Kidney epithelial cell (primary cell): ENCODE measurements at regions not wholly inside any gene's neighbourhood (a gene's known extent, or its start where the extent isn't known, plus 50 kb on each side); places are given as distances from the start of the nearest gene placed in this dataset.

ENCODE experiments used
- DNase-seq: peaks from one replicate; pipeline ENCODE4 v3.0.0-alpha.2; 2010; ENCODE audit warnings: low read depth
- H3K27me3 ChIP-seq: 2 replicates; pipeline ENCODE4 v1.6.0; 2011; ENCODE audit warnings: low read length; ENCODE audit not compliant: control insufficient read depth, insufficient read depth
- H3K36me3 ChIP-seq: 2 replicates; pipeline ENCODE4 v1.5.1; 2011; ENCODE audit warnings: low read length; ENCODE audit not compliant: control insufficient read depth, insufficient read depth
- H3K4me3 ChIP-seq: 2 replicates; pipeline ENCODE4 v1.5.1; 2011; ENCODE audit warnings: low read depth, mild to moderate bottlenecking, control low read depth, low read length
- TF ChIP-seq, protein P1 (sequence below): IDR thresholded peaks from 2 replicates; pipeline ENCODE4 v1.5.1; 2011; ENCODE audit warnings: mild to moderate bottlenecking, moderate library complexity, low read length, control low read depth, inconsistent platforms; ENCODE audit not compliant: insufficient read depth, poor library complexity, severe bottlenecking

DNA sequence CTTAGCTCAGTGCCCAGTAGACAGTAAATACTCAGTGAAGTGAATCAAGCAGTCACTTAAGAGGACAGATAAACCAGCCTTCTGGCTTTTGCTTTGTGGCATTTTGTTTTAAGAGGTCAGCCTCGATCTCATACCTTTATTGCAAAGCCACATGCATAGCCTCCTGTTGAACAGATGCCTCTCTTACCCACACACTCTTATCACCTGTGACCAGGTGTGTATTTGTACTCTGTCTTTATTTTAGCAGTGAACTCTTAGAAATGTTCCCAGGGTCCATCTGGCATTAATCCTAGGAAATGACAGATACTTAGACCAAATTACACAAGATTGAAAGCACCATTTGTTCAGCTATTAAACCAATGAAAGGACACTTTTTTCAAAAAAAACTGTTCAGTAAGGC, 1426.5 kb downstream of the CDH11 start:
- no peaks in the 10 kb centered on the region for H3K36me3 ChIP-seq
- H3K27me3 ChIP-seq: no peaks in the 10 kb centered on the region
- H3K4me3 ChIP-seq: no peak overlapping the region
- no peak for DNase-seq
- TF ChIP-seq, protein P1, sequence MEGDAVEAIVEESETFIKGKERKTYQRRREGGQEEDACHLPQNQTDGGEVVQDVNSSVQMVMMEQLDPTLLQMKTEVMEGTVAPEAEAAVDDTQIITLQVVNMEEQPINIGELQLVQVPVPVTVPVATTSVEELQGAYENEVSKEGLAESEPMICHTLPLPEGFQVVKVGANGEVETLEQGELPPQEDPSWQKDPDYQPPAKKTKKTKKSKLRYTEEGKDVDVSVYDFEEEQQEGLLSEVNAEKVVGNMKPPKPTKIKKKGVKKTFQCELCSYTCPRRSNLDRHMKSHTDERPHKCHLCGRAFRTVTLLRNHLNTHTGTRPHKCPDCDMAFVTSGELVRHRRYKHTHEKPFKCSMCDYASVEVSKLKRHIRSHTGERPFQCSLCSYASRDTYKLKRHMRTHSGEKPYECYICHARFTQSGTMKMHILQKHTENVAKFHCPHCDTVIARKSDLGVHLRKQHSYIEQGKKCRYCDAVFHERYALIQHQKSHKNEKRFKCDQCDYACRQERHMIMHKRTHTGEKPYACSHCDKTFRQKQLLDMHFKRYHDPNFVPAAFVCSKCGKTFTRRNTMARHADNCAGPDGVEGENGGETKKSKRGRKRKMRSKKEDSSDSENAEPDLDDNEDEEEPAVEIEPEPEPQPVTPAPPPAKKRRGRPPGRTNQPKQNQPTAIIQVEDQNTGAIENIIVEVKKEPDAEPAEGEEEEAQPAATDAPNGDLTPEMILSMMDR: no peak

DNA sequence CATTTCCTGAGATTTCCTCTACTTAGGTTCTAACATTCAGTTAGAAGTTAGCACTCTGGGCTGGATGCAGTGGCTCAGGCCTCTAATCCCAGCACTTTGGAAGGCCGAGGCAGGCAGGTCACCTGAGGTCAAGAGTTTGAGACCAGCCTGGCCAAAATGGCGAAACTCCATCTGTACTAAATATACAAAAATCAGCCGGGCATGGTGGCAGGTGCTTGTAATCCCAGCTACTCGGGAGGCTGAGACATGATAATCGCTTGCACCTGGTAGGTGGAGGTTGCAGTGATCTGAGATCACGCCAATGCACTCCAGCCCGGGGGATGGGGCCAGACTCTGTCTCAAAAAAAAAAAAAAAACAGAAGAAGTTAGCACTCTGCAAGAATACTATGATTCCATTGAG, 1430.9 kb downstream of the CDH11 start:
- TF ChIP-seq, protein P1: no peak
- H3K4me3 ChIP-seq: no peak overlapping the region
- no peaks in the 10 kb centered on the region for H3K27me3 ChIP-seq
- no peak for DNase-seq
- H3K36me3 ChIP-seq: no peaks in the 10 kb centered on the region

DNA sequence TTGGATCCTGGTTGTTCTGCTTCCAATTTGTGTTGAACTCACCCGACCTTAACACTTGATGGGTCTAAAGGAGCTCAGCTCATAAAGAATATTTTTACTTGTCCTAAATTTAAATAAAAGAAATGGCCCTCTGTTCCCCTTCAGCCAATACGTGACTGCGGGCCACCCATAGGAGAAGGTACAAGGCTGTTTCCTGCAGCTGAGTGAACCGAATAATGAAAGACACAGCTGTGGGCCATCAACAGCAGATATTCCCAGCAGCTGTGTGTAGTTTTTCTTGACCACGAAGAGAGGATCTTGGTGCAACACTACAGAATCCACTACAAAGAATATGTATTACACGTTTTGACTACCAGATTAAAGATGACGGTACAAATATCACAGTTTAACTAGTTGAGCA, 1431.6 kb downstream of the CDH11 start:
- H3K36me3 ChIP-seq: no peaks in the 10 kb centered on the region
- H3K27me3 ChIP-seq: no peaks in the 10 kb centered on the region
- H3K4me3 ChIP-seq: no peak overlapping the region
- DNase-seq: no peak
- TF ChIP-seq, protein P1: no peak

DNA sequence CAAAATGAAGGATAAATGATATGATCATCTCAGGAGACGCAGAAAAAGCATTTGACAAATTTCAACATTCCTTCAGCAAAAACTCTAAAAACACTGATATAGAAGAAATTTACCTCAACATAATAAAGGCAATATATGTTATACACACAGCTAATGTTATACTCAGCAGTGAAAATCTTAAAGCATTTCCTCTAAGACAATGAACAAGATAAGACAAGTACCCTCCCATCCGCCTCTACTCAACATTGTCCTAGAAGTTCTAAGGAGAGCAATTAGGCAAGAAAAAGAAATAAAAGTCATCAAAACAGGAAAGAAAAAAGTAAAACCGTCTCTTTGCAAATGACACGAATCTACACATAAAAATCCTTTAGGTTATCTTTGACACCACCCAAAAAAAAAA, 1432.8 kb downstream of the CDH11 start:
- DNase-seq: no peak
- Histone ChIP-seq H3K4me3 (no peak overlapping the region), H3K36me3 (no peaks in the 10 kb centered on the region), H3K27me3 (no peaks in the 10 kb centered on the region)
- TF ChIP-seq, protein P1: no peak

DNA sequence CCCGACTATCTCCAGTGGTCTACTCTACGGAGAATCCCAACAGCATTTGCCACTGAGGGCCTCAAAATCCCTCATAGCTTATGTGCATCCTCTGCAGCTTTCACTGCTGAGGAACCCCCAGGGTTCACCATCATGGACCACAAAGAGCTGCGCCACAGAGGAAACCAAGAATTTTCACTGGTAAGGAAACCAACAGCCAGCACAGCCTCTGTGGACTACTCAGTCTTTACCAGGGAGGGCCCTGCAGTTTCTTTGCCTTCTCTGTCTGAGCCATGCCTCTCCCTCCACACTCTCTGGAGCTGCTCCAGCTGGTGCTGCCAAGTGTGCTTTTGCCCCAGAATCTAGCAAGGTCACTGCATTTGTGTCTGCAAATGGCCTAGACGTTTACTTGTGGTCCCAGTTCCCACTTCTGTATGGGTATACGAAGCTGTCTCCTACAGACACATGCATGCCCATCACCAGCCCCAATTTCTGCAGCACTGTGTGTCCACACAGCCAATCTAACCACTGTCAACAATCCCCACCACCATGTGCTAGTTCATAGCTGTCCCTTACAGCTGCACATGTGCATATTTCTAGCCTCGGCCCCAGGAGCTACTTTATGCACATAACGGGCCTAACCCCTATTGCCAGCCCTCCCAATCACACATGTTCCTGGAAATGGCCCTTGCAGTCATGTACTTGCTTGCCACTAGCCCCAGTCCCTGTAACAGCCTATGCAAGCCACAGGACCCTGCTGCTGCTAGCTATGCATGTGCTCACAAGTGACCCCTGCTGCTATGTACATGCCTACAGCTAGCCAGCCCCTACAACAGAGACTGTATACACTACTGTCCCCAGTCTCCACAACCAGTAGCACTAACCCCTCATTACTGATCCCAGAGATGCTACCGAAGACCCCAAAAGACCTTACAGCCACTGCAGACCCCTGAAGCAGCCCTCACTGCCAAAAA, 1437.4 kb downstream of the CDH11 start:
- Histone ChIP-seq H3K4me3 (no peak overlapping the region), H3K27me3 (no peaks in the 10 kb centered on the region), H3K36me3 (no peaks in the 10 kb centered on the region)
- DNase-seq: no peak
- TF ChIP-seq, protein P1: no peak
